ENCODE measurements at regions not wholly inside any gene's neighbourhood (a gene's known extent, or its start where the extent isn't known, plus 50 kb on each side); places are given as distances from the start of the nearest gene placed in this dataset.

GRCh38 chr10:130485236-130485957 lies 349.2 kb downstream of the GLRX3 start:
- Histone ChIP-seq H3K27me3 (no peaks in the 10 kb centered on the region), H3K4me1 (ENCODE audit: low read depth) (no peaks in the 10 kb centered on the region), H3K9me3 (ENCODE audit: low read depth) (no peaks in the 10 kb centered on the region), H3K27ac (no peak overlapping the region), H3K36me3 (no peaks in the 10 kb centered on the region), H3K4me3 (no peak overlapping the region)
- no peak for TF ChIP-seq CTCF (IDR thresholded peaks at IDR 0.05; ENCODE audit: low read depth, low read length)
- no peak for DNase-seq (ENCODE audit: low read depth in 1 of 2, low spot score in 1 of 2)

GRCh38 chr10:130485958-130486895 lies 350.0 kb downstream of the GLRX3 start:
- TF ChIP-seq CTCF (IDR thresholded peaks at IDR 0.05; ENCODE audit: low read depth, low read length) = no peak
- Histone ChIP-seq H3K4me3 (no peak overlapping the region), H3K36me3 (no peaks in the 10 kb centered on the region), H3K27ac (no peak overlapping the region), H3K9me3 (ENCODE audit: low read depth) (no peaks in the 10 kb centered on the region), H3K4me1 (ENCODE audit: low read depth) (no peaks in the 10 kb centered on the region), H3K27me3 (no peaks in the 10 kb centered on the region)
- no peak for DNase-seq (ENCODE audit: low read depth in 1 of 2, low spot score in 1 of 2)

- Histone ChIP-seq H3K27ac (no peak overlapping the region), H3K9me3 (ENCODE audit: low read depth) (no peaks in the 10 kb centered on the region)
- TF ChIP-seq CTCF (IDR thresholded peaks at IDR 0.05; ENCODE audit: low read depth, low read length) = no peak
Measured at GRCh38 chr10:130486906-130487305, 350.7 kb downstream of the GLRX3 start.

GRCh38 chr10:130487566-130487965 lies 351.4 kb downstream of the GLRX3 start:
- no peak for DNase-seq (ENCODE audit: low read depth in 1 of 2, low spot score in 1 of 2)
- no peak overlapping the region for H3K27ac ChIP-seq
- no peaks in the 10 kb centered on the region for H3K9me3 ChIP-seq (ENCODE audit: low read depth)
- H3K4me3 ChIP-seq = no peak overlapping the region
- H3K4me1 ChIP-seq (ENCODE audit: low read depth) = no peaks in the 10 kb centered on the region
- H3K27me3 ChIP-seq = no peaks in the 10 kb centered on the region
- no peaks in the 10 kb centered on the region for H3K36me3 ChIP-seq
- no peak for TF ChIP-seq CTCF (IDR thresholded peaks at IDR 0.05; ENCODE audit: low read depth, low read length)

More at GRCh38 chr10:130486906-130487305, 350.7 kb downstream of the GLRX3 start:
- Histone ChIP-seq H3K4me1 (ENCODE audit: low read depth) (no peaks in the 10 kb centered on the region), H3K4me3 (no peak overlapping the region), H3K36me3 (no peaks in the 10 kb centered on the region), H3K27me3 (no peaks in the 10 kb centered on the region)
- DNase-seq (ENCODE audit: low read depth in 1 of 2, low spot score in 1 of 2) = no peak

GRCh38 chr10:130489891-130490290 lies 353.7 kb downstream of the GLRX3 start:
- no peak for DNase-seq (ENCODE audit: low read depth in 1 of 2, low spot score in 1 of 2)
- H3K4me1 ChIP-seq (ENCODE audit: low read depth) = no peaks in the 10 kb centered on the region
- no peaks in the 10 kb centered on the region for H3K27me3 ChIP-seq
- no peak overlapping the region for H3K27ac ChIP-seq
- no peaks in the 10 kb centered on the region for H3K36me3 ChIP-seq
- no peak for TF ChIP-seq CTCF (IDR thresholded peaks at IDR 0.05; ENCODE audit: low read depth, low read length)
- H3K4me3 ChIP-seq = no peak overlapping the region
- no peaks in the 10 kb centered on the region for H3K9me3 ChIP-seq (ENCODE audit: low read depth)
